ENCODE measurements at regions not wholly inside any gene's neighbourhood (a gene's known extent, or its start where the extent isn't known, plus 50 kb on each side); places are given as distances from the start of the nearest gene placed in this dataset.
"Not testable (repeated sequence)": the region's sequence is repeated elsewhere in the genome, so short reads cannot be mapped to it uniquely, and the experiment has no call there.

- H3K27ac Mint-ChIP-seq; intact Hi-C loops (cut with DNase I, micrococcal nuclease); CTCF ChIA-PET; H3K27ac ChIP-seq (ENCODE audit: low read depth in 1 of 2, low read length in 2 of 2); H3K27me3 ChIP-seq (ENCODE audit: control insufficient read depth in 1 of 2, insufficient read depth in 2 of 2, low read length in 2 of 2); H3K36me3 ChIP-seq (ENCODE audit: insufficient read depth, low read length); H3K4me1 Mint-ChIP-seq (ENCODE audit: low read depth); H3K27me3 Mint-ChIP-seq; H3K4me3 Mint-ChIP-seq; DNase-seq; H3K4me1 ChIP-seq (ENCODE audit: insufficient read depth, low read length); POLR2A ChIA-PET; ATAC-seq (ENCODE audit: poor library complexity); H3K4me3 ChIP-seq (ENCODE audit: low read length): not testable (repeated sequence)
- Mint-ChIP-seq H3K36me3 (ENCODE audit: low read depth) (peaks cover 14% of the 10 kb centered on the region), H3K9me3 (peaks cover 35% of the 10 kb centered on the region)
- peaks cover 16 to 34% of the 10 kb centered on the region in 2 experiments for H3K9me3 ChIP-seq (ENCODE audit: control insufficient read depth in 1 of 2, insufficient read depth in 1 of 2, low read length in 2 of 2)
Measured at GRCh38 chr22:11310647-11311046, 4217.3 kb upstream of the OR11H1 start.

- H3K4me1 ChIP-seq (ENCODE audit: insufficient read depth, low read length); H3K27me3 Mint-ChIP-seq; DNase-seq; H3K4me3 Mint-ChIP-seq; H3K36me3 ChIP-seq (ENCODE audit: insufficient read depth, low read length); H3K27ac Mint-ChIP-seq; CTCF ChIA-PET; H3K4me1 Mint-ChIP-seq (ENCODE audit: low read depth); POLR2A ChIA-PET; H3K27ac ChIP-seq (ENCODE audit: low read depth in 1 of 2, low read length in 2 of 2); ATAC-seq (ENCODE audit: poor library complexity); H3K4me3 ChIP-seq (ENCODE audit: low read length); H3K27me3 ChIP-seq (ENCODE audit: control insufficient read depth in 1 of 2, insufficient read depth in 2 of 2, low read length in 2 of 2); intact Hi-C loops (cut with DNase I, micrococcal nuclease): not testable (repeated sequence)
- peaks cover 11% of the 10 kb centered on the region for H3K36me3 Mint-ChIP-seq (ENCODE audit: low read depth)
- H3K9me3 Mint-ChIP-seq: peaks cover 25% of the 10 kb centered on the region
- peaks cover 10 to 28% of the 10 kb centered on the region in 2 experiments for H3K9me3 ChIP-seq (ENCODE audit: control insufficient read depth in 1 of 2, insufficient read depth in 1 of 2, low read length in 2 of 2)
Measured at GRCh38 chr22:11312640-11313039, 4215.4 kb upstream of the OR11H1 start.

- H3K27me3 ChIP-seq (ENCODE audit: control insufficient read depth in 1 of 2, insufficient read depth in 2 of 2, low read length in 2 of 2); intact Hi-C loops (cut with DNase I, micrococcal nuclease); H3K36me3 ChIP-seq (ENCODE audit: insufficient read depth, low read length); H3K4me3 Mint-ChIP-seq; H3K27me3 Mint-ChIP-seq; DNase-seq; H3K4me1 Mint-ChIP-seq (ENCODE audit: low read depth); ATAC-seq (ENCODE audit: poor library complexity); H3K27ac Mint-ChIP-seq; CTCF ChIA-PET; H3K27ac ChIP-seq (ENCODE audit: low read depth in 1 of 2, low read length in 2 of 2); H3K4me1 ChIP-seq (ENCODE audit: insufficient read depth, low read length); H3K4me3 ChIP-seq (ENCODE audit: low read length); POLR2A ChIA-PET: not testable (repeated sequence)
- H3K9me3 ChIP-seq (ENCODE audit: control insufficient read depth in 1 of 2, insufficient read depth in 1 of 2, low read length in 2 of 2): peaks cover 10 to 22% of the 10 kb centered on the region in 2 experiments
- Mint-ChIP-seq H3K9me3 (peaks cover 22% of the 10 kb centered on the region), H3K36me3 (ENCODE audit: low read depth) (peaks cover 11% of the 10 kb centered on the region)
Measured at GRCh38 chr22:11313040-11313759, 4214.8 kb upstream of the OR11H1 start.

GRCh38 chr22:11318633-11319032 lies 4209.4 kb upstream of the OR11H1 start:
- not testable (repeated sequence) for H3K36me3 ChIP-seq (ENCODE audit: insufficient read depth, low read length); H3K9me3 Mint-ChIP-seq

GRCh38 chr22:11324439-11325037 lies 4203.5 kb upstream of the OR11H1 start:
- DNase-seq; H3K36me3 Mint-ChIP-seq (ENCODE audit: low read depth); H3K4me1 ChIP-seq (ENCODE audit: insufficient read depth, low read length); POLR2A ChIA-PET; H3K27me3 Mint-ChIP-seq; H3K36me3 ChIP-seq (ENCODE audit: insufficient read depth, low read length); H3K27me3 ChIP-seq (ENCODE audit: control insufficient read depth in 1 of 2, insufficient read depth in 2 of 2, low read length in 2 of 2); CTCF ChIA-PET; H3K4me3 ChIP-seq (ENCODE audit: low read length); intact Hi-C loops (cut with DNase I, micrococcal nuclease); H3K27ac Mint-ChIP-seq; H3K4me1 Mint-ChIP-seq (ENCODE audit: low read depth); H3K27ac ChIP-seq (ENCODE audit: low read depth in 1 of 2, low read length in 2 of 2); ATAC-seq (ENCODE audit: poor library complexity); H3K4me3 Mint-ChIP-seq: not testable (repeated sequence)
- H3K9me3 ChIP-seq (ENCODE audit: control insufficient read depth in 1 of 2, insufficient read depth in 1 of 2, low read length in 2 of 2): peaks cover 10 to 15% of the 10 kb centered on the region in 2 experiments
- H3K9me3 Mint-ChIP-seq: peaks cover 16% of the 10 kb centered on the region

More at GRCh38 chr22:11318633-11319032, 4209.4 kb upstream of the OR11H1 start:
- H3K27ac Mint-ChIP-seq; H3K9me3 ChIP-seq (ENCODE audit: control insufficient read depth in 1 of 2, insufficient read depth in 1 of 2, low read length in 2 of 2); H3K36me3 Mint-ChIP-seq (ENCODE audit: low read depth); H3K27me3 ChIP-seq (ENCODE audit: control insufficient read depth in 1 of 2, insufficient read depth in 2 of 2, low read length in 2 of 2); H3K4me3 Mint-ChIP-seq; H3K27me3 Mint-ChIP-seq; H3K4me1 Mint-ChIP-seq (ENCODE audit: low read depth); H3K27ac ChIP-seq (ENCODE audit: low read depth in 1 of 2, low read length in 2 of 2); POLR2A ChIA-PET; H3K4me1 ChIP-seq (ENCODE audit: insufficient read depth, low read length); DNase-seq; H3K4me3 ChIP-seq (ENCODE audit: low read length); ATAC-seq (ENCODE audit: poor library complexity); intact Hi-C loops (cut with DNase I, micrococcal nuclease); CTCF ChIA-PET: not testable (repeated sequence)

All from CD4-positive, alpha-beta T cell (primary cell).